Omental fat pad (tissue), 3 donors: ENCODE measurements at regions not wholly inside any gene's neighbourhood (a gene's known extent, or its start where the extent isn't known, plus 50 kb on each side); places are given as distances from the start of the nearest gene placed in this dataset.

Source experiments
- ATAC-seq: fragments of 150-250 bp; one replicate; pipeline ENCODE4 v1.9.1; 2016; ENCODE audit warnings: mild to moderate bottlenecking, moderate library complexity; ENCODE audit not compliant: low FRiP score
- DNase-seq: peaks from one replicate; pipeline ENCODE4 v3.0.0-alpha.2; 2019; ENCODE audit warnings: low spot score
- CTCF ChIP-seq, 3 donors: fragments of 450-650 bp; IDR thresholded peaks; one replicate each; pipeline ENCODE4 v1.5.1; 2016 to 2017; ENCODE audit warnings: antibody characterized with exemption in 3 of 3, mild to moderate bottlenecking in 3 of 3, moderate library complexity in 2 of 3

- TF ChIP-seq CTCF (IDR thresholded peaks at IDR 0.05): no peak
- DNase-seq: no peak
- no peak for ATAC-seq
Observed at GRCh38 chr4:162700358-162700757, 466.3 kb downstream of the NAF1 start.

GRCh38 chr4:162699629-162700028 lies 467.1 kb downstream of the NAF1 start:
- ATAC-seq (no peak), DNase-seq (no peak)
- TF ChIP-seq CTCF (IDR thresholded peaks at IDR 0.05): no peak

GRCh38 chr4:162685410-162685809 lies 481.3 kb downstream of the NAF1 start:
- ATAC-seq (no peak), DNase-seq (no peak)
- no peak for TF ChIP-seq CTCF (IDR thresholded peaks at IDR 0.05)

GRCh38 chr4:162684998-162685397 lies 481.7 kb downstream of the NAF1 start:
- no peak for TF ChIP-seq CTCF (IDR thresholded peaks at IDR 0.05)
- ATAC-seq: no peak
- DNase-seq: no peak

- TF ChIP-seq CTCF (IDR thresholded peaks at IDR 0.05): no peak
- ATAC-seq: no peak
- no peak for DNase-seq
Observed at GRCh38 chr4:162684371-162684700, 482.4 kb downstream of the NAF1 start.

- DNase-seq (no peak), ATAC-seq (no peak)
- no peak for TF ChIP-seq CTCF (IDR thresholded peaks at IDR 0.05)
Observed at GRCh38 chr4:162683659-162684370, 482.9 kb downstream of the NAF1 start.

GRCh38 chr4:162682651-162683050 lies 484.0 kb downstream of the NAF1 start:
- no peak for ATAC-seq
- DNase-seq: no peak
- no peak for TF ChIP-seq CTCF (IDR thresholded peaks at IDR 0.05)
